Keratinocyte (primary cell): ENCODE measurements at regions not wholly inside any gene's neighbourhood (a gene's known extent, or its start where the extent isn't known, plus 50 kb on each side); places are given as distances from the start of the nearest gene placed in this dataset.

ENCODE experiments used
- DNase-seq: peaks from one replicate; pipeline ENCODE4 v3.0.0-alpha.2; 2011; ENCODE audit warnings: low read depth, missing footprints, low spot score
- FAIRE-seq: peaks from 2 replicates; lab custom pipeline; 2011; peaks lifted over from hg19 to GRCh38; lab: Jason Lieb, UNC
- H2AFZ ChIP-seq: 2 replicates; pipeline ENCODE4 v1.6.0; 2012; ENCODE audit warnings: low read length, control low read depth, inconsistent platforms; ENCODE audit not compliant: control insufficient read depth
- H3K27ac ChIP-seq: 2 replicates; pipeline ENCODE4 v1.5.1; 2011; ENCODE audit warnings: low read length; ENCODE audit not compliant: control insufficient read depth, insufficient read depth
- H3K27me3 ChIP-seq: 3 replicates; pipeline ENCODE4 v1.6.0; 2011; ENCODE audit warnings: low read length; ENCODE audit not compliant: control insufficient read depth, insufficient read depth; ENCODE audit errors: extremely low read depth
- H3K36me3 ChIP-seq, 2 experiments: 2 replicates in 1 of 2; 3 replicates in 1 of 2; pipeline ENCODE4 v1.5.1; 2011; ENCODE audit warnings: low read length in 2 of 2, mild to moderate bottlenecking in 1 of 2; ENCODE audit not compliant: control insufficient read depth in 2 of 2, insufficient read depth in 2 of 2; ENCODE audit errors: extremely low read depth in 1 of 2
- H3K4me1 ChIP-seq: 3 replicates; pipeline ENCODE4 v1.5.1; 2011; ENCODE audit warnings: low read length; ENCODE audit not compliant: control insufficient read depth, insufficient read depth; ENCODE audit errors: extremely low read depth
- H3K4me2 ChIP-seq: 3 replicates; pipeline ENCODE4 v1.6.0; 2011; ENCODE audit warnings: low read depth, low read length; ENCODE audit not compliant: control insufficient read depth, insufficient read depth; ENCODE audit errors: extremely low read depth
- H3K4me3 ChIP-seq, 3 experiments: fragments of 200-600 bp in 1 of 3; sonication (generic) in 1 of 3; 2 replicates in 2 of 3; 3 replicates in 1 of 3; pipeline ENCODE4 v1.5.1; 2011 to 2016; ENCODE audit warnings: low read length in 3 of 3, mild to moderate bottlenecking in 3 of 3, control low read depth in 2 of 3, inconsistent platforms in 1 of 3, low read depth in 1 of 3, mixed read lengths in 1 of 3, mixed run types in 1 of 3, moderate library complexity in 1 of 3; ENCODE audit not compliant: control insufficient read depth in 2 of 3, insufficient read depth in 2 of 3; ENCODE audit errors: extremely low read depth in 1 of 3
- H3K79me2 ChIP-seq: 2 replicates; pipeline ENCODE4 v1.6.0; 2012; ENCODE audit warnings: low read length; ENCODE audit not compliant: control insufficient read depth, insufficient read depth
- H3K9ac ChIP-seq: 3 replicates; pipeline ENCODE4 v1.6.0; 2011; ENCODE audit warnings: low read length; ENCODE audit not compliant: control insufficient read depth, insufficient read depth; ENCODE audit errors: extremely low read depth
- H3K9me1 ChIP-seq: 3 replicates; pipeline ENCODE4 v1.6.0; 2011; ENCODE audit warnings: low read length; ENCODE audit not compliant: control insufficient read depth, insufficient read depth; ENCODE audit errors: extremely low read depth
- H3K9me3 ChIP-seq: 2 replicates; pipeline ENCODE4 v1.5.1; 2012; ENCODE audit warnings: low read depth, low read length; ENCODE audit not compliant: control insufficient read depth
- H4K20me1 ChIP-seq: 3 replicates; pipeline ENCODE4 v1.6.0; 2011; ENCODE audit warnings: low read length; ENCODE audit not compliant: control insufficient read depth, insufficient read depth; ENCODE audit errors: extremely low read depth
- CTCF ChIP-seq, 3 experiments: IDR thresholded peaks in 1 of 3; conservative IDR thresholded peaks in 1 of 3; optimal IDR thresholded peaks in 1 of 3; 2 replicates in 2 of 3; 3 replicates in 1 of 3; pipeline versions ENCODE3 to v1.5.1; 2011; ENCODE audit warnings: low read length in 3 of 3, mild to moderate bottlenecking in 3 of 3, moderate library complexity in 2 of 3, control low read depth in 1 of 3, inconsistent platforms in 1 of 3; ENCODE audit not compliant: insufficient read depth in 2 of 3; ENCODE audit errors: extremely low read depth in 1 of 3
- EZH2 ChIP-seq: IDR thresholded peaks from one replicate; pipeline ENCODE4 v1.6.1; 2012; ENCODE audit warnings: inconsistent platforms, mild to moderate bottlenecking, low read length, moderate library complexity
- dilution Hi-C: fragments of 300-500 bp; cut with MboI; formaldehyde crosslinking; loops from one replicate; pipeline ENCODE4 v1.7.0; 2020; ENCODE audit warnings: low sequenced_read_pairs; ENCODE audit not compliant: extremely low pct_ligation_motif_present

GRCh38 chr22:49111085-49111484 lies 716.6 kb downstream of the BRD1 start:
- H4K20me1 ChIP-seq, result no peaks in the 10 kb centered on the region
- H3K4me3 ChIP-seq, result no peak overlapping the region
- no peak overlapping the region for H3K4me2 ChIP-seq
- no peaks in the 10 kb centered on the region for H3K79me2 ChIP-seq
- no peak overlapping the region for H2AFZ ChIP-seq
- dilution Hi-C loops, result no loop called here
- no peaks in the 10 kb centered on the region for H3K4me1 ChIP-seq
- no peaks in the 10 kb centered on the region for H3K27me3 ChIP-seq
- DNase-seq (no peak), FAIRE-seq (no peak)
- no peaks in the 10 kb centered on the region for H3K9me1 ChIP-seq
- no peak overlapping the region for H3K27ac ChIP-seq
- no peaks in the 10 kb centered on the region for H3K36me3 ChIP-seq
- H3K9ac ChIP-seq, result no peak overlapping the region
- peaks cover 5% of the 10 kb centered on the region for H3K9me3 ChIP-seq
- TF ChIP-seq EZH2, result no peak
- TF ChIP-seq CTCF (optimal IDR thresholded peaks at IDR 0.05 in 1 of 3, IDR thresholded peaks at IDR 0.05 in 1 of 3, conservative IDR thresholded peaks at IDR 0.05 in 1 of 3; ENCODE audit: extremely low read depth in 1 of 3, insufficient read depth in 2 of 3, low read length in 3 of 3), result no peak

- dilution Hi-C loops, result no loop called here
- no peak for FAIRE-seq
Measured at GRCh38 chr22:49108636-49109315, 718.9 kb downstream of the BRD1 start.

More at GRCh38 chr22:49108636-49109315, 718.9 kb downstream of the BRD1 start:
- H3K4me2 ChIP-seq, result no peak overlapping the region
- H3K9ac ChIP-seq, result no peak overlapping the region
- no peak overlapping the region for H2AFZ ChIP-seq
- TF ChIP-seq EZH2 (no peak), CTCF (optimal IDR thresholded peaks at IDR 0.05 in 1 of 3, IDR thresholded peaks at IDR 0.05 in 1 of 3, conservative IDR thresholded peaks at IDR 0.05 in 1 of 3; ENCODE audit: extremely low read depth in 1 of 3, insufficient read depth in 2 of 3, low read length in 3 of 3) (no peak)
- DNase-seq, result no peak
- H4K20me1 ChIP-seq, result no peaks in the 10 kb centered on the region
- no peaks in the 10 kb centered on the region for H3K36me3 ChIP-seq
- no peaks in the 10 kb centered on the region for H3K9me1 ChIP-seq
- H3K9me3 ChIP-seq, result peaks cover 5% of the 10 kb centered on the region
- H3K4me3 ChIP-seq, result no peak overlapping the region
- no peak overlapping the region for H3K27ac ChIP-seq
- H3K4me1 ChIP-seq, result no peaks in the 10 kb centered on the region
- H3K27me3 ChIP-seq, result no peaks in the 10 kb centered on the region
- no peaks in the 10 kb centered on the region for H3K79me2 ChIP-seq
